ENCODE measurements at regions not wholly inside any gene's neighbourhood (a gene's known extent, or its start where the extent isn't known, plus 50 kb on each side); places are given as distances from the start of the nearest gene placed in this dataset.

- CTCF ChIA-PET (ENCODE audit: unreplicated experiment) = no interaction called here
- BruUV-seq (replicated peaks) = no TSS peak
- intact Hi-C loops (cut with micrococcal nuclease; ENCODE audit: unreplicated experiment) = no loop called here
Observed at GRCh38 chr20:26154224-26154623, 457.6 kb upstream of the ZNF337 start.

GRCh38 chr20:26135325-26136110, 438.9 kb upstream of the ZNF337 start:
- no TSS peak for BruUV-seq (replicated peaks)

More at GRCh38 chr20:26154224-26154623, 457.6 kb upstream of the ZNF337 start:
- no peak overlapping the region for H3K4me2 ChIP-seq (ENCODE audit: low read length)
- POLR2A ChIA-PET = no interaction called here
- no peaks in the 10 kb centered on the region for H4K20me1 ChIP-seq (ENCODE audit: insufficient read depth, low read length)
- no peaks in the 10 kb centered on the region for H3K36me3 ChIP-seq (ENCODE audit: insufficient read depth, low read length)
- no peaks in the 10 kb centered on the region for H3K4me1 ChIP-seq (ENCODE audit: insufficient read depth, low read length, poor library complexity, severe bottlenecking)
- H3K9me3 ChIP-seq (ENCODE audit: low read length) = no peaks in the 10 kb centered on the region
- TF ChIP-seq CTCF (conservative IDR thresholded peaks at IDR 0.05; ENCODE audit: low read length) (no peak), EZH2phosphoT487 (IDR thresholded peaks at IDR 0.05; ENCODE audit: borderline replicate concordance, low read depth, low read length) (no peak)
- no peak for DNase-seq (ENCODE audit: low spot score)
- no peak overlapping the region for H3K4me3 ChIP-seq (ENCODE audit: low read depth, low read length, poor library complexity, severe bottlenecking)
- no peak overlapping the region for H3K27ac ChIP-seq (ENCODE audit: low read depth, low read length, poor library complexity, severe bottlenecking)
- H2AFZ ChIP-seq (ENCODE audit: low read length) = no peak overlapping the region
- H3K9me2 ChIP-seq (ENCODE audit: insufficient read depth, low read length) = no peaks in the 10 kb centered on the region
- no peaks in the 10 kb centered on the region for H3K79me2 ChIP-seq (ENCODE audit: insufficient read depth, low read depth, low read length)

More at GRCh38 chr20:26135325-26136110, 438.9 kb upstream of the ZNF337 start:
- Histone ChIP-seq H2AFZ (ENCODE audit: low read length) (no peak overlapping the region), H3K4me3 (ENCODE audit: low read depth, low read length, poor library complexity, severe bottlenecking) (no peak overlapping the region), H3K4me1 (ENCODE audit: insufficient read depth, low read length, poor library complexity, severe bottlenecking) (no peaks in the 10 kb centered on the region), H3K79me2 (ENCODE audit: insufficient read depth, low read depth, low read length) (no peaks in the 10 kb centered on the region), H3K27ac (ENCODE audit: low read depth, low read length, poor library complexity, severe bottlenecking) (no peak overlapping the region), H3K9me3 (ENCODE audit: low read length) (no peaks in the 10 kb centered on the region), H4K20me1 (ENCODE audit: insufficient read depth, low read length) (no peaks in the 10 kb centered on the region), H3K4me2 (ENCODE audit: low read length) (no peak overlapping the region), H3K9me2 (ENCODE audit: insufficient read depth, low read length) (no peaks in the 10 kb centered on the region), H3K36me3 (ENCODE audit: insufficient read depth, low read length) (no peaks in the 10 kb centered on the region)
- TF ChIP-seq EZH2phosphoT487 (IDR thresholded peaks at IDR 0.05; ENCODE audit: borderline replicate concordance, low read depth, low read length) (no peak), CTCF (conservative IDR thresholded peaks at IDR 0.05; ENCODE audit: low read length) (no peak)
- CTCF ChIA-PET (ENCODE audit: unreplicated experiment) = no interaction called here
- intact Hi-C loops (cut with micrococcal nuclease; ENCODE audit: unreplicated experiment) = no loop called here
- POLR2A ChIA-PET = no interaction called here
- DNase-seq (ENCODE audit: low spot score) = no peak
